Stimulated activated CD8-positive, alpha-beta memory T cell treated with anti-CD3 and anti-CD28 coated beads, Interleukin-15, amount 100 ng/mL, for 24 hours (primary cell): ENCODE measurements at regions not wholly inside any gene's neighbourhood (a gene's known extent, or its start where the extent isn't known, plus 50 kb on each side); places are given as distances from the start of the nearest gene placed in this dataset.

Experiments
- DNase-seq: peaks from one replicate; pipeline ENCODE4 v3.0.0-alpha.2; 2020; ENCODE audit warnings: low read depth

DNA sequence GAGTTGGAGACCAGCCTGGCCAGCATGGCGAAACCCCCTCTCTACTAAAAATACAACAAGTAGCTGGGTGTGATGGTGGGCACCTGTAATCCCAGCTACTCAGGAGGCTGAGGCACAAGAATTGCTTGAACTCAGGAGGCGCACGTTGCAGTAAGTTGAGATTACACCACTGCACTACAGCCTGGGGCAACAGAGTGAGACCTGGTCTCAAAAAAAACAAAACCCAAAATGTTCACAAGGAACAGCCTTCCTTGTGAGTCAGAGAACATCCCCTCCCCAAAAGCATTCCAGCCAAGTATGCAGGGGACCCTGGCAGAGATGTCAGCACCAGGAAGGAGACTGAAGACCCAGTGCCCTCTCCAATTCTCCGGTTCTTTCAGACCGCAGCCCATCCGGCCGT is 314.9 kb upstream of the TSHZ3 start:
- no peak for DNase-seq

DNA sequence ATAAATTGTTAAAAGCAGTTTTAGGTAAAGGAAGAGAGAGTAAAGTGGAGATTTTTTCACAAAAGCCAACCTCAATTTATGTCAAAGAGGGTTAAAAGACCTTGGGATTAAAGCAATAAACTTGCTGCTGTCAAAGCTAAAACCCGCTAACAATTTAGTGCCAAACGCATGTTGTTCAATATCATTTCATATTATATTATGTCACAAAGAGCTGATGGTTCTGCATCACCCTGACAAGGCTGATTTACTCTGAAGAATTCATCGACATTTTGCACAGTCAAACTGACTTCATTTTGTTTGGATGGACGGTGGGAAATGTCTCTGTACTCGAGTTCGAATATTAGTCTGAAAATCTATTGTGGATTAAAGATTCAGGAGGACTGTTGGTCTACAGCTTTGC is 315.8 kb upstream of the TSHZ3 start:
- DNase-seq = no peak

DNA sequence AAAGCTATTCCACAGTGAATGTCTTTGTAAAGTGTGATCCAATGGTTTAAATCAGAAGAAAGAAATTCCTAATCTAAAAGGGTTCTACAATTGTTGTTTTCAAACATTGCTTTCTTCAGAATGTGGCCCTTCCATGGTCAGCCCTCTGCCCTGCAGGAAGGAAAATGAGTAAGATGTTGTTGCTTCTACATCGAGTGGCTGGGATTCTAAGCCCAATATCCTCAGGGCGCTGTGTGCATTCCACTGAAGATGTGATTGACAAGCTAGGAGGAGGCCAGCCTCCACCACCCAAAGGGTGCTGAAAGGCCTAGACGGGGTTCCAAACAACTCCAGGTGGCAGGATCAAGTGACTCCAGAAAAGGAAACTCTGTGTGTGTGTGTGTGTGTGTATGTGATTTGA is 316.9 kb upstream of the TSHZ3 start:
- no peak for DNase-seq

DNA sequence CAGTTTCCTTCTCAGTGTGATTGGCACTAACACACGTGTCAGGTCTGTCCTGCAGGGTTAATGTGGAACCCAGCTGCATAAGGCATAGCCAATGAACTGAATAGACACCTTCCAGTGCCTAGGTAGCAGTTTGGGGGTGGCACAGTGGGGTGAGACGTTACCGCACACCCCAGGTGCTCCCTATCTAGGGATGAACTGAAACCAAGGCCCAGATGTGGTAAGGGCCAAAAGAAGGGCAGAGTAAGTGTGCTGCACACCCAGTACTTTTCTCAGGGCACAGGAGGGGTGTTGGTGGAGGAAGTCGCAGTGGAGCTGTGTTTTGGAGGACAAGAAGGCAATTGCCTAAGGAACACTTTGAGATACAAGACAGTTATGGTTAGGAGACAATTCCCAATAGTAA is 317.9 kb upstream of the TSHZ3 start:
- no peak for DNase-seq

DNA sequence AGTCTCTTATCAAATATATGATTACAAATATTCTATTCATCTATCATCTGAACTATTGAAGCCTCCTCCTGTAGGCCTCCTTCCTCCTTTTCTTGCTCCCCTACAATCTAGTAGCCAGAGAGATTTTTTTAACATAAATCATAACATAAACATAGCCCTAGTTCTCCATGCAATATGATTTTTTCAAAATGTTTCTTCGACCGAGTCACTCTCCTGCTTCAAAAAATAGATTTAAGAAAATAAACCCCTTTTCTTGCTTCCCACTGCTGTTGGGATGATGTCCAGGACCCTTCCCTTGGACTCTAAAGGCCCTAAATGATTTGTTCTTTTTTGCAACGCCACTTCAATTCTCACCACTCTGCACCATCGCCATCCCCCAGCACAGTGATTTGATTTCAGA is 319.7 kb upstream of the TSHZ3 start:
- no peak for DNase-seq

DNA sequence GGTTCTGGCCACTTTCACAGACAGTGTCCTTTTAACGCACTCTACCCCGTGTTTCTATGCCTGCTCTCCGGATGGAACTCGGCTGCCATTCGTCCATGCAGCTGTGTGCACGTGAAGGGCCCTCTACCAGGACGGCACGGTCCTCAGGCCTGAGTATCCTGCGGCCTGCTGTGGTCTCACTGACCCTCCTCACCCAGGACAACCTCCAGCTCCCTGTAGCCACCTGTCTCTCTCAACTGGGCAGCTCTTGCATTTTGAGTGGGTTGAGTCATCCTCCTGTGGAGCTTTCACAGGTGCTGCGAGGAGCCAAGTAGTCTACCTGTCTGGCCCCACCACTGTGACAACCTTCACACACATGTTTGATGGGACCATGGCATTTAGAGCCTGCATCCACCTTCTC is 321.7 kb upstream of the TSHZ3 start:
- no peak for DNase-seq

DNA sequence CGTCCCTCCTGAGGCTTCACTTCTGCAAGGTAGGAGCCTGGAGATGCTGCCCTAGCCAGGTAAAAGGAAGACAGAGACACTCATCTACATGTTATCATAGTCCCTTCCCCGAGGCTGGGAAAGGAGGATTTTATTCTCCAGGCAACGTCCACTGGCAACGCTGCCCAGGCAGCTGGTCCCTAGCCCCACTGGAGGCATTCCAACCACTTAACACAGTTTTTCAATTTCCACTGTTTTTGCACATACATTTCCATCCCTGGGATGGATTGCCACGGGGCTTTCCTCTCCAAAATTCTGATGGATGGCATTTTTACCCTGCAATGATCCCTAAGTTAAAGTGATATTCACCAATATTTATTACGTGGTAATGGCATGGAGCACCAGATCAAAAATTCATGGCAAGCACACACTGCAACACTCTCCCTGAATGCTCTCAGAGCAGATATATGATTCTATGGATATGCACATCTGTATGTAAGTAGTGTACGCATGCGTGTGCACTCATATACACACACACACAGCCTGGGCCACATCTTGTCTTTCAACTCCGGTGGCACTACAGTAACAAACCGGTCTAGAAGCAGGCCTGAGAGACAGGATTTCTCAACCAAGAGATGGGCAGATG is 322.3 kb upstream of the TSHZ3 start:
- DNase-seq = no peak

DNA sequence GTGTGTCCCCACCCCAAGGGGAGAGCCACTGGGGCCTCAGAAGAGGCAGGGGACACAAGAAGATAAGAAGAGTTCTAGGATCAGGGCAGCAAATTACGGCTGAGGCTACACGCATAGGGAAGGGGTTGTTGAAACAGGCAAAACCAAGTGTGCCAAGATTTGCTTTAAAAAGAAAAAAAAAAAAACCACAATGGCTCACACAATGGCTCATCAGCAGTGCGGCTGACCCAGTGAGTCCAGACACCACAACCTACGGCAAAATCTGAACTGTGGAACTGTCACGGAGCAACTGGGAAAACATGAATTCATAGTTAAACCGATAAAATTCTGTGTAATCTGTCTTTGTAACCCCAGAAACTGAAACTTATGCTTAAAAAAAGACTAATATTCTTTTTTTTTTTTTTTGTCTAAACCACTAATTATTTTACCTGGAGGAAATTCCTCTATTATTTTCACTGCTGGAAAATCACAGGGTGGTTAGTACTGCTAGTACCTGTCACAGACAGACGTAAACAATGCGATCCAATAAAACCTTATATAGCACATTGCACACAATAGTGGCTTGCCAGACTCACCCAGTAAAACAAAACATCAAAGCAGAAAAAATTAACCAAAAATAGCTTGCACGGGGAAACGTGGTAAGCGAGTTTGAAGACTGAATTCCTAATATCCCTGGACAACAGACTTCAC is 325.4 kb upstream of the TSHZ3 start:
- DNase-seq = no peak

DNA sequence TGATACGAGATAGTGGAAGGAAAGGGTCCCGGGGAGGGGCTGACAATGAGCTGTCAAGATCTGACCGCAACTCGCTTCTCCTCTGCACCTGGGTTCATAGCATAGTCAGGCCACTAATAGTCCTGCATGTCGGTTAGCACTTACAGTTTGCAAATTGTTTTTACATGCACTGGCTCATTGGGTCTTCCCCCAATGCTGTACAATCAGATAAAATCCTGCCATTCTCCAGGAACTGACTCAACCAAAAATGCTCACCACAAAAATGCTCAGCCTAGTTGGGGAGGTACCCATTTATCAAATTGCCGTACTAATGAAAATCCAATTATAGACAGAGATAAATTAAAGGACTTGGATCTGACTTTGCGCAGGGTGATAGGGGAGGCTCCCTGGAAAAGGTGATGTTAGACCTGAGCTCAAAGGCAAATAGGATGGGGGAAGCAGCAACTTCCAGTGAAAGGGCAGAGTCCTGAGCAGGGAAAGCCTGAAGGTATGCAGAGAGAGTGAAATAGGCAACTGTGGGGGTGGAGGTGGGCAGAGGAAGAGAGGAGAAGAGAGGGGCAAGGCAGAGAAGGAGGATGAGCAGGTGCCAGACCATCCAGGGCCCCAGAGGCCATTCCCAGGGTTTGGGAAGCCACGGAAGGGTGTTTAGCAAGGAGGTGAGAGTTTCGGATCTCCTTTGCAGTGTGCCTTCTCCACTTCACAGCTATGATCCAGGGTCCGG is 326.1 kb upstream of the TSHZ3 start:
- DNase-seq = no peak

DNA sequence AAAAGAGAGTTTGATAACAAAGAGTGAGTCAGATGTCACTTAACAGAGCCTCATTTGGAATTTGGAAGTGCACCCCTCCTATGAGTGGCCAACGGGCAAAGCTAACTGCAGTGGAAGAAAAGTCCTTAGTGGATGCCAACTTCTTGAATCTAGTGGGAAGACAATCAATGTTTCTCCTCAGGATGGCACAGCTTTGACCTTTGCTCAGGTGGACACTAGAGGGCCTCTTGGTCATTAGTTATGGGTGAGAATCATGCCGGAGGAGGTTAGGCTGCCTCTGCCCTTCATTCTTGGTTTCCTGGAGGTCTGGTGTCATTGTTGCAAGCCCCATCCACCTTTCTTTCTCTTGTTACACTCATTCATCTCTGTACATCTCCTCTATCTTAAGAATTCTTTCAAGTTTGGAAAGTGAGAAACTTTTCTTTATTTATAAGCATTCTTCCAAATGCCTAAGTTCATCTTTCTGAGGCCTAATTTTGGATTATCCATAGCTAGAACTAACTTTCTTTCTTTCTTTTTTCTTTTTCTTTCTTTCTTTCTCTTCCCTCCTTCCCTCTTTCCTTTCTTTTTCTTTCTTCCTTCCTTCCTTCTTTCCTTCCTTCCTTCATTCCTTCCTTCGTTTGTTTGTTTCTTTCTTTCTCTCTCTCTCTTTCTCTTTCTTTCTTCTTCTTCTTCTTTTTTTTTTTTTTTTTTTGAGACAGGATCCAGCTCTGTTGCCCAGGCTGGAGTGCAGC is 327.2 kb upstream of the TSHZ3 start:
- no peak for DNase-seq

DNA sequence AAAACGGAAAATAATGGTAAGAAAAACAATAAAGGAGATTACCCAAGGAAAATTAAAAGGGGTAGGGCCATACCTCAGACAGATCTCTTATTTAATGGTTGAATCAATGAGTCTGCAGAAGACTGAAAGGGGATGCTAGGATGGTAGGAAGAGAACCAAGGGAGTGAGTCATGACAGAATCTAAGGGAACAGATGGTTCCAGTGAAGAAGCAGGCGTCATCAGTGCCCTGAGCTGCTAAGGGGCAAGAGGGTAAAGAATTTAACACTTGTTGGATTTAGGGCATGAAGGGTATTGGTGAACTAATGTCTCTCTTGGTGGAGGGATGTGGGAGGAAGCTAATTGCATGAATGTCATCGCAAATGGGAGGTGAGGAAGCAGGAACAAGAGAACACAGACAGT is 329.2 kb upstream of the TSHZ3 start:
- no peak for DNase-seq

DNA sequence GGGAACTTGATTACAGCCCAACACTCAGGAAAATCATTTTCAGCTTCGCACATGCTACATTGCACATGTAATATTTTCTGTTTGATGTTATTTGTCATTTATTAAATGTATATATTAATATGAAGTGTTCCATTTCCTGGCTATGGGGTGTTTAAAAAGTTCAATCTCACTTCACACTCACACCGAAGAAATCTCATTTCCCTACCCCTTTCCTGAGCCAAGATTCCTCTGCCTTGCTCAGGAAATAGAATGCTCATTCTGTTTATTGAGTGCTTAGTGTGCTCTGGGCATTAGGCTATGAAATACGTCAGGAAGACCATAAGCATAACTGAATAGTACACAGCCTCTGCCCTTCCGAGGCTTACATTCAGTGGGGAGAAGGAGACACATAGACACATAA is 331.9 kb upstream of the TSHZ3 start:
- DNase-seq = no peak

DNA sequence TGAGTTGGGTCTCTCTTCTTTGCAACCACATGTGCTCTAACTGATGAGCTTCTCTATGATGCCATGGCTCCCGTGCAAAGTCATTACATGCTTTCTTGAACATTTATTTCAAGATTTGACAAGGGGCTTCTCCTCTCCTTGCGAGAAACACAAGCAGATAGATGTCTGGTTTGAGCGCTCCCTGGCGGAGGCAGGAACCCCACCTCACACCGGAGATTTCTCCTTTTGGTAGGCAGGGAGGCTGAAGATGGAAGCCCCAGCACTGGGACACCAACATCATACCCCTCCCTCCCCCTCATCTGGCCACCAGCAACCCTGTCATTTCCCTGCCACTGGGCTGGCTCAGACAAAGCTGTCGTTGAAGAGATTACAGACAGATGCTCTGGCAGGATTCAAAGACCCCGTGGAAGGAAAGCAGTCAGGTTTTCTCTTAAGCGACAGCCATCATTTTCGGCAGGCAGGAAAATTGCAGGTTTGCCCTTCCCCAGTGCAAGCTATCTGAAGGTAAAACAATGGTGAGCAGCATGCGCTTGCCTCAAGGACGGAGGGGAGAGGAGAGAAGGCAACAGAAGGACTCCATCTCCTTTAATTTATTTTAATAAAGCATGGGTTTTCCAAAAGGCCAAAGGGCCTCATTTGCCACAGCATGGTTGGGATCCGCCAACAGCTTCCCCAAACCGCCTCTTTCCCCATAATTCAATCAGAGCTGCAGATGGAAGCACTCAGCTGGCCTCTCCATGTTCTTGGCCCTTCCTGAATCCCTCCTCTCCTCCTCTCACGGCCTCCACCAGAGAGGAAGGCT is 344.1 kb upstream of the TSHZ3 start:
- DNase-seq = no peak

DNA sequence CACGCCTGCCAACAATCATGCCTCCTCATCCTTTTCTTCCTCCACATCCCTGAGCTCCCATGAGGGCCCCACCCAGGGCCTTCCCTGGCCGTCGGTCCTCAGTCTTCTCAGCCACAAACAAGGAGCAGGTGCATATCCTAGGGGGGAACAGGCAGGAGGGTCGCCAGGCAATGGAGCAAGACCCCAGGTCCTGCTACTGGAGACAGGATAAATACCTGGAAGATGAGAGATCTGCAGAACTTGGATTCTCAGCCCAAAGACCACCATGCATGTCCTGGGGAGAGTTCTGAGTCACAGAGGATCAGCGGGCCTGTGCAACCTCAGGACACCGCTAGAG is 344.7 kb upstream of the TSHZ3 start:
- DNase-seq = no peak

DNA sequence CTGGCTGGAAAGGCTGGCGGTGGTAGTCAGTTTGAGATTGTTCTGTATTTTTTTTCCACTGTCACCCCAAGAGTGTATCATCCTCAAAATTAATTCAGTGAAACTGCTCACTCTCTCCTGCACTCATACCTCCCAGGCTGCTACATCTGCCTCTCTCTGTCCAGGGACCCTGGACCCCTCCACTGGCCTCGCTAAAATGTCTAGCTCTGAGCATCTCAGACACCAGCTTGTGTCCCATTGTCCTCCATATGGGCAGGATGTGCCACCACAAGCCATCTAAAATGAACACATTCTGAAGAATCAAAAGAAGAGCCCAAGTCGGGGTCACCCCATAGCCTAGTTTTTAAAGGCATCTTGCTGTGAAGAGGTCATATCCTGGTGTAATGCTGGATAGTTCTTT is 345.5 kb upstream of the TSHZ3 start:
- no peak for DNase-seq

DNA sequence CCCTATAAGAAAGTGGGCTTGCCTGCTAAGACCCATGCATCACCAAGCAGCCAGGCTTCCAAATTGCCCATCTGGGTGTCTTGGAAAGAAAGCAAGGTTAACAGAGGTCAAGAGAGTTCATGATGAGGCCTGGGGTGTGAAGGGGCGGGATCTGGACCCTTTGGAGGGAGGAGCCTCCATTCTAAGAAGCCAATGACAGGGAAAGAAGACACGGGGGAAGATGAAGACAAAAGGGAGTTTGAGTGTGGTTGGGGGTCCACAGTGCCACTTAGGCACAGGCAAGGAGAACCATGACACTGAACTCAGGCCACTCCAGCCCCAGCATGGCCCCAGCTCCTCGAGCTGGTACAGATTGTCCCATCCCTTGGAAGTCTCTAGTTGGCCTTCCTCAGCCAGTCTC is 350.2 kb upstream of the TSHZ3 start:
- no peak for DNase-seq

DNA sequence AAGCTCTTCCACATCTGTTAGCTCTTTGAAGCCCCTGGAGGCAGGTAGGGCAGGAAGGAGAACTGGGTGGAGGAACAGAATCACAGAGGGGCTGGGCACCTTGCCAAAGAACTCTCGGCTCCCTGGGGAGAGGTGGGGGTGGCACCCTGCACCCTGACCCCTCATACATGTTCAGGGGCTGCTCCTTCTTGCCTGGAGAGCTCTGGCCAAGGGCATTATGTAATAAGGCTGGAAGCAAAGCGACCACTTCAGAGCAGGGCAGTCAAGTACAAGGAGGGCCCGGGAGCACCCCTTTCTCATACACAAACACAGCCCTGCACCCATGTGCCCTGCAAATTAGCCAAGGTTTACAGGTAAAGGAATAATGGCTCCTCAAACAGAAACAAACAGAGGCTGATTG is 351.9 kb upstream of the TSHZ3 start:
- DNase-seq = no peak

DNA sequence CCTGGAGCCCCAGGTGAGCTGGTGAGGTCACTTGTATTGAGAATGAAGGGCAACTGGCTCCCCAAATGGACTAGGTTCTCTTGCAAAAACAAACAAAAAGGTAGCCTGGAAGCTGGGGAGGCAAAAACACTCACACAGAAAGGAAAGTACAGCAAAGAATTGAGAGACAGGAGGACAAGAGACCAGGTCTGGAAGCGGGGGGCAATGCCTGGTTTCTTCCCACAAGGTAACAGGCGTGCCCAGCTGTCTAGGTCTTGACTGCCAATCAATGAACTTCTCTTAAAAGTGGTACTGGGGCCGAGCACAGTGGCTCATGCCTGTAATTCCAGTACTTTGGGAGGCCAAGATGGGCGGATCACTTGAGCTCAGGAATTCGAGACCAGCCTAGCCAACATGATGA is 356.4 kb upstream of the TSHZ3 start:
- DNase-seq = no peak

DNA sequence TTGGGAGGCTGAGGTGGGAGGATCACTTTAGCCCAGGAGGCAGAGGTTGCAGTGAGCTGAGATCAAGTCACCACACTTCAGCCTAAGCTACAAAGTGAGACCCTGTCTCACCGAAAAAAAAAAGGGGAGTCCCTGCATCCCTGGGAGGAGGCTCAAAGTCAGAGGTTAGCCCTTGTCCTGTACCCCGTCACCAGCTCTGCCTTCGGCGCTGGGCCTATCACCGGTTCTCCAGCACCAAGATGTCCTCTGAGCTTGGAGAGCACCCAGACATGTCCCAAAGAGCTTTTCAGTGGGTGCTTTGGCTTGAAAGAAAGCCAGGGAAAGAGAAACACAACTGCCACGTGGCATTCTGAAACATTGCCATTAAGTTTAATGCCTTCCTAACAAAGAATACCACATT is 356.9 kb upstream of the TSHZ3 start:
- DNase-seq = no peak

DNA sequence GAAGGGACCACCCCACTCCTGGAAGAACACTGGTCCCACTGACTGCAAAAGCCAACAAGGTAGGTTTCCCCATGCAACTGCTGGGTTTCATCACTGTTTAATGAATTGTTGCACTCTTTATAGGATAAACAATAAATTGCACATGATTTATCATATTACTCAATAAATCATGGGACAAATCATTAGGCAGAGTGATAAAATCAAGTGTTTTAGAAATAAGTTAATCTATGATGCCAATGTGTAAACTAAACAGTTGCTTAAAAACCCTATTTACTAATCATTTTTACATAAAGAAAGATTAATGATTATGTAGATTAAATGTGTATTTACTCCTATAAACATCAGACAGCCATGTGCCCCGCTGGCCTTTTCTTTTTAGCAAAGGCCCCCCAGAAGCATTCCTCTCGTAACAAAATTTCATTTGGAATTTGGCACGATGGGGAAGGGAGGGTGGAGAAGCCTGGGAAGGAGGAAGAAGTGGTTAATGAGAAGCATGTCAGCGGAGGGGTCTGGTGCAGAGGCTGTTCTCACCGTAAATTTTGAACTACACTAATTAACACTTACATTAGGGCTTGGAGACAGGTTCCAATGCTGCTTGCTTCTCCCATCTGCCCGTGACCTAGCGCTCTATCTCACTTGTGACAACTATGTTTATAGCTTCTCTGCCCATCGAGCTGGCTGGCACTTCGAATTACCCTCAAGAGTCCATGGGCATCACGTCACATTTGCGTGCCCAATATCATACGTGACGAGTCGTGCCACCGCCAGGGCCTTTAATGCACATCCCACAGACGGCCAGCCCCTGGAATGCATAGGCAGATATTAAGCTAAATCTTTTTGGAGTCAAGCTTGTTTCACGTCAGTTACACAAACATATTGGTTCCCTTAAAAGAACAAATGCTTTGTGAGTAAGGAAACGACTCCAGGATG is 357.7 kb upstream of the TSHZ3 start:
- no peak for DNase-seq

DNA sequence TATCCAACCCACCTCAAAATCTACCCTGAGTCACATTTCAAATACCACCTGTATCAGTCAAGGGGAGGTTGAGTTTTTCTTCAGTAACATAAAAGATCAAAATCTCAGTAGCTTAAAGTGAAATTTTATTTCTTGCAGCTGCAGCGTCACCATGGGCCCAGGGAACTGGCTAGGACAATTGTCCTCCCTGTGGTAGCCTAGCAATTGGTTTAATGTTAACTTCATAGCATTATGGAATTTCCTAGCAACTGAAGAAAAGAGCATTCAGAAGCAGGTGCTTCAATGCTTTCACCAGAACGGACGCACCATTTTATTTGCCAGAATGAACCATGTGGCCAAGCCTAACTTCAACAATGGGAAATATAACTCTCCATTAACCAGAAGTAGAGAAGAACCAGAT is 359.3 kb upstream of the TSHZ3 start:
- no peak for DNase-seq
